SU-DHL-6 (cell line): ENCODE measurements at regions not wholly inside any gene's neighbourhood (a gene's known extent, or its start where the extent isn't known, plus 50 kb on each side); places are given as distances from the start of the nearest gene placed in this dataset.

Experiments used
- H2AFZ ChIP-seq: fragments of 200-600 bp; sonication (generic); 2 replicates; pipeline ENCODE4 v1.6.1; 2014; ENCODE audit warnings: low read depth, mild to moderate bottlenecking, moderate library complexity, mixed read lengths, antibody characterized with exemption, low read length; ENCODE audit not compliant: severe bottlenecking
- H3F3A ChIP-seq: fragments of 200-600 bp; shearing (Covaris generic); 2 replicates; pipeline ENCODE4 v1.6.0; 2016; ENCODE audit warnings: antibody characterized with exemption, mild to moderate bottlenecking; ENCODE audit not compliant: insufficient read depth
- H3K27ac ChIP-seq: fragments of 200-600 bp; sonication (generic); 2 replicates; pipeline ENCODE4 v1.5.1; 2016; ENCODE audit warnings: low read depth, mild to moderate bottlenecking, low read length, moderate library complexity, mixed read lengths
- H3K27me3 ChIP-seq: fragments of 200-600 bp; sonication (generic), shearing (Covaris generic); 2 replicates; pipeline ENCODE4 v1.6.0; 2014; ENCODE audit warnings: mild to moderate bottlenecking, low read length
- H3K36me3 ChIP-seq: fragments of 200-600 bp; sonication (generic); 2 replicates; pipeline ENCODE4 v1.6.1; 2014; ENCODE audit warnings: mild to moderate bottlenecking, low read length, mixed read lengths
- H3K4me2 ChIP-seq: fragments of 300-600, 200-600 bp; shearing (Covaris generic), sonication (generic); 2 replicates; pipeline ENCODE4 v1.6.0; 2014; ENCODE audit warnings: low read length, low read depth, mild to moderate bottlenecking; ENCODE audit not compliant: poor library complexity, severe bottlenecking
- H3K4me3 ChIP-seq: fragments of 200-600 bp; sonication (generic); 2 replicates; pipeline ENCODE4 v1.5.1; 2014; ENCODE audit warnings: antibody characterized with exemption, low read length, mild to moderate bottlenecking, mixed read lengths; ENCODE audit not compliant: insufficient read depth, poor library complexity, severe bottlenecking
- H3K79me2 ChIP-seq: fragments of 200-600 bp; sonication (generic); 2 replicates; pipeline ENCODE4 v1.6.1; 2014; ENCODE audit warnings: mild to moderate bottlenecking, low read length, moderate library complexity; ENCODE audit not compliant: insufficient read depth
- H3K9ac ChIP-seq: fragments of 200-600 bp; sonication (generic); 2 replicates; pipeline ENCODE4 v1.7.0; 2014; ENCODE audit warnings: mild to moderate bottlenecking, low read length
- H3K9me2 ChIP-seq: fragments of 200-600 bp; sonication (generic); replicated peaks from 2 replicates; pipeline ENCODE4 v1.6.1; 2014; ENCODE audit warnings: low read length; ENCODE audit not compliant: insufficient read depth
- H3K9me3 ChIP-seq: fragments of 200-600 bp; sonication (generic); 2 replicates; pipeline ENCODE4 v1.6.1; 2014; ENCODE audit warnings: low read length, mixed read lengths; ENCODE audit not compliant: insufficient read depth
- H4K20me1 ChIP-seq: fragments of 200-600 bp; sonication (generic); 2 replicates; pipeline ENCODE4 v1.6.1; 2014; ENCODE audit warnings: low read depth, mild to moderate bottlenecking, antibody characterized with exemption, low read length, moderate library complexity, mixed read lengths
- CTCF ChIP-seq: fragments of 200-600 bp; sonication (generic); IDR thresholded peaks from one replicate; pipeline ENCODE4 v1.5.1; 2017; ENCODE audit warnings: antibody characterized with exemption, mild to moderate bottlenecking, low read length, moderate library complexity; ENCODE audit not compliant: insufficient read depth, poor library complexity, severe bottlenecking
- EZH2phosphoT487 ChIP-seq: fragments of 200-600 bp; sonication (generic), shearing (Covaris generic); conservative IDR thresholded peaks from 2 replicates; pipeline ENCODE4 v1.6.1; 2018; ENCODE audit warnings: mild to moderate bottlenecking, antibody characterized with exemption, low read length, moderate library complexity, mixed read lengths

- Histone ChIP-seq H3K27me3 (no peaks in the 10 kb centered on the region), H3K27ac (no peak overlapping the region), H3K79me2 (no peaks in the 10 kb centered on the region), H4K20me1 (no peaks in the 10 kb centered on the region), H3K4me2 (no peak overlapping the region), H3K9ac (no peak overlapping the region), H3K9me2 (no peaks in the 10 kb centered on the region), H3K9me3 (no peaks in the 10 kb centered on the region), H3K4me3 (no peak overlapping the region), H3K36me3 (no peaks in the 10 kb centered on the region), H2AFZ (no peak overlapping the region), H3F3A (no peaks in the 10 kb centered on the region)
- no peak for TF ChIP-seq EZH2phosphoT487
- no peak for TF ChIP-seq CTCF
Measured at GRCh38 chr9:91063471-91063870, 261.9 kb downstream of the SYK start.

DNA sequence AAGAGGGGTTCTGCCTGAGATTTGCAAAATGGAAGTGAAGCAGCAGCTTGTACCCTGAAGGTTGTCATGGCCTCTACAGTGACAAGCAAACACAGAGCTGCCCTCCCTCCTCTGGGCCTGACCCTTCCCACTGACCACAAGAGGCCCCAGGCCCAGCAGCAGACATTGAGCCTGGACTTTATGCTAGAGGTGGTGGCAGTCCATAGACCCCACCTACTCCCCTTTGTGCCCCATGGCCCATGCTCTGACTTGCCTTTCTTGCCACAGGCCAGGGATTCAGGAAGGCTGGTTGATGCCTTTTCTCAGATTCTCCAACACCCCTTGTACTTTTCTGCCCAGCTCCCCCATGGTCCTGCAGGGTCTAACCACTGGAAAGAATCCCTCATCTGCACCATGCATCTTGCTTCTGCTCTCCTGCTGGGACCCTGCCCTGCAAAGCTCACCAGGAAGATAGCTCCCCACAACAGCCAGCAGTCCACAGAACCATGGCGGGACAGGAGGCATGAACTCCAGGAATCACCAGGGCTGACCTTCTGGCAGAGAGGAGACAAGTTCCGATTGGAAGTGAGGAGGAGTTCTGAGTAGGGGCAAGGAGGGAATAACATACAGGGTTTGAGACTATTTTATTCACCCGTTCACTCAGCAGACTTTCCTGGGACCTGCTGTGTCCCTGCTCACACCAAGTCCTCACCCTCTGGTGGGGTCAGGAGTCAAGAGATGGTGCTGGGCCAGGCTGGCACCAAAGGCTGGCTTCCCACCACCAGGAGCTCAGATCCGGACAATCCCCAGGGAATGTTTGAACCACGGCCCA is 263.8 kb downstream of the SYK start:
- Histone ChIP-seq H3K9me3 (no peaks in the 10 kb centered on the region), H3F3A (no peaks in the 10 kb centered on the region), H3K4me2 (no peak overlapping the region), H3K4me3 (no peak overlapping the region), H3K27ac (no peak overlapping the region), H4K20me1 (no peaks in the 10 kb centered on the region), H3K9me2 (no peaks in the 10 kb centered on the region), H3K27me3 (no peaks in the 10 kb centered on the region), H3K9ac (no peak overlapping the region), H3K36me3 (no peaks in the 10 kb centered on the region), H2AFZ (no peak overlapping the region), H3K79me2 (no peaks in the 10 kb centered on the region)
- TF ChIP-seq CTCF (no peak), EZH2phosphoT487 (no peak)

- H3K4me3 ChIP-seq: no peak overlapping the region
- no peak overlapping the region for H3K9ac ChIP-seq
- no peak overlapping the region for H3K27ac ChIP-seq
- H3K36me3 ChIP-seq: no peaks in the 10 kb centered on the region
- H2AFZ ChIP-seq: no peak overlapping the region
- H4K20me1 ChIP-seq: no peaks in the 10 kb centered on the region
- no peak overlapping the region for H3K4me2 ChIP-seq
- no peaks in the 10 kb centered on the region for H3K27me3 ChIP-seq
- H3K9me2 ChIP-seq: no peaks in the 10 kb centered on the region
- no peaks in the 10 kb centered on the region for H3F3A ChIP-seq
- H3K79me2 ChIP-seq: no peaks in the 10 kb centered on the region
- no peak for TF ChIP-seq EZH2phosphoT487
- TF ChIP-seq CTCF: no peak
- H3K9me3 ChIP-seq: no peaks in the 10 kb centered on the region
Measured at GRCh38 chr9:91066042-91066415, 264.4 kb downstream of the SYK start.
